T-helper 1 cell (primary cell): ENCODE measurements at regions not wholly inside any gene's neighbourhood (a gene's known extent, or its start where the extent isn't known, plus 50 kb on each side); places are given as distances from the start of the nearest gene placed in this dataset.
"Not testable (repeated sequence)": the region's sequence is repeated elsewhere in the genome, so short reads cannot be mapped to it uniquely, and the experiment has no call there.

Experiments
- DNase-seq, 5 donors: peaks; one replicate each; pipeline ENCODE4 v3.0.0-alpha.2; 2012 to 2020

DNA sequence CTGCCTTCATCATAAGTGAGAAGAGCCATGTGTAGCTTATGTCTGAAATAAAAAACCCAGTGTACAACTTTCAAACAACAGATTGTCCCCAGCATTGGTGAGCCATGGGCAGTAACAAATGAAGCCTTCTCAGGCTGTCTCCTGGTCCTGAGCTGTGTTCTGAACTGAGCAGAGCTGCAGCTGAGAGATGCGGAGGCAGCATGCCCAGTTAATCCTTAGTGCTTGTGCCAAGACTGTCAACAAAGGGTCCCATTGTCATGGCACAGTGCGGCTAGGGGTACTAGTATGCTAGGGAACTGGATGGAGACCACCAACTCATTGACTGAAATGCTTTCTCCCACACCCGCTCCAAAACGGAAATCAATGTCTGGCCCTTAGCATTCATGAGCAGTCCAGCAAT is 154.3 kb downstream of the RMST start:
- no peak for DNase-seq

DNA sequence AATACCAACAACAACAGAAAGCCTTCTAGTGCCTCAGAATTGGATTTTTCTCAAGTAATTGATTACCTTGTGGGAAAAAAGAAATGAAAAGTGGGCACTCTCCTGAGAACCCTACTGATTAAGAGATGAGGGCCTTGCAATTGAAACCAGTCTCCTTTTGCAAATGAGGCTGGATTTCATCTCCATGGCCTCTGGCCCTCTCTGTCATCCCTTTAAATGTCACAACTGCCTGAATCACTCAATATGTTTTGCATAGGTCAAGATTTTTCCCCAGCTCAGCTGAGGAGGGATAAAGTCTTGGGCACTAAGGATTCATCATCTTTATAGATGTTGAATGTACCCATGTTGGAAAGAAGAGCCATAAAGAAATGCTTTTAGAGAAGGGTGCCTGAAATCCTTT is 166.4 kb downstream of the RMST start:
- DNase-seq: no peak

DNA sequence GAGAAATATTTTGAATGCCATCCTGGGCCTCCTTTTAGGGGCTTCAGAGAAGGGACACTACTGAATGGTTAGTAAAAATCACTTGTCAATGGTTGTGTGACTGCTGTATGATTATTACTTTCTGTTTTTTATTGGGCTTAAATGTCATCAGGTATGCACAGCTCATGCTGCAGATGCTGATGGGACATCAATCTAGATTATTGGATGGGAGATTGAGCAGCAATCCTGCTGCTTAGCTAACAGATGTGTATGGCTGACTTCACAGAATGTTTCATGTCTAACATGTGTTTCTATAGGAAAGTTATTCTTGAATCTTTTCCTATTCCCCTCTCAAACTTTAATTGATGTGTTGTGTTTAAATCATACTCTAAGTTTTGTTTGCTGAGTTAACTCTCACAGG is 166.8 kb downstream of the RMST start:
- no peak for DNase-seq

DNA sequence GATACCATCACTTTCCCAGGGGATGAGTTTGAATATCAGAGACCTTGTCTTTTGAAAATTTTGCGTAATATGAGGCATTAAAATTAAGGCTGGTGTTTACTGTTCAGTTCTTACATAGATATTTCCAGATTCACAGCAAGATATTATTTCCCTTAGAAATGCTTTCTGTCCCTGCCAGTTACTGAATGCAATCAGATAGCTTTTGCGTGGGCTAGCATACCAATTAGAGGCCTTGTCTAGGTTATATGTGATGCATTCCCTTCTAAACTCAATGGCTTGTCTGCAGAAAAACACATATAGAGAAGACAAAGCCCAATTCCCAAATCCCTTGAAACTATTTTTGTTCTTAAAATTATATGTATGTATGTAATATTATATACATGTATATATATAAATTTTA is 167.8 kb downstream of the RMST start:
- DNase-seq: no peak

DNA sequence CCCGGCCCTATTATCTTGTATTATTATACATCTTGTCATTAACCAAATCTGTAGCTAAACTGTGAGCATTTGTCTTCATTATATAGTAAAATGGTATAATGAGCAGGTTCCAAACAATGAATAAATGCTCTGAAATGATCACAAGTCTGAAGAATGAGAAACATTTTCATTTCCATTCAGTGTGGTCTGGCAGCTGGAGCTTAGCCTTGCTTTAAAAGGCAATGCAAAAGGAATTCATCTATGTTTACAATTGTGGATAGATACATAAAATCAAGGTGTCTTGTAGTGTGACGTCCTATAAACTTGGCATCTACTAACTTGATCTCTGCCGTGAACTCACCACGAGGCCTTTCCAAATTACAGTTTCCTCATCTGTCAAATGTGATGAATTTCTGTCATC is 168.3 kb downstream of the RMST start:
- no peak for DNase-seq

DNA sequence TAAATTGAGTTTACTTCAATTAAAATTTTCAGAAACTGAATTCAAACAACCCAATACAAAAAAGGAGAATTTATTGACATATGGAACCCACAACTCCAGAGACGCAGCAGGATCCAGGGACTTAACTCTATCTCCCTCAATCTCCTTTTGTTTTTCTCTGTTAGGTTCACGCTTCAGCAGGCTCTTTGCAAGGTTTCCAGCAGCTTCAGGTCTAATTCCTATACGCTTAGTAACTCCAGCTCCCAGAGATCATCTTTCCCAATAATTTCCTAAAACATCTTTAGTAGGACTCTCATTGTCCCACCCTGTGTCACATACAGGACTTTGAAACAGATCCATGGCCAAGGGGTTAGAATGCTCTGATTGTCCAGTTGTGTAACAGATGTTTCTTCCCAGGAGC is 175.2 kb downstream of the RMST start:
- no peak for DNase-seq

GRCh38 chr12:97638739-97639138 is 176.1 kb downstream of the RMST start:
- DNase-seq: no peak

GRCh38 chr12:97639702-97640101 is 177.1 kb downstream of the RMST start:
- DNase-seq: no peak

DNA sequence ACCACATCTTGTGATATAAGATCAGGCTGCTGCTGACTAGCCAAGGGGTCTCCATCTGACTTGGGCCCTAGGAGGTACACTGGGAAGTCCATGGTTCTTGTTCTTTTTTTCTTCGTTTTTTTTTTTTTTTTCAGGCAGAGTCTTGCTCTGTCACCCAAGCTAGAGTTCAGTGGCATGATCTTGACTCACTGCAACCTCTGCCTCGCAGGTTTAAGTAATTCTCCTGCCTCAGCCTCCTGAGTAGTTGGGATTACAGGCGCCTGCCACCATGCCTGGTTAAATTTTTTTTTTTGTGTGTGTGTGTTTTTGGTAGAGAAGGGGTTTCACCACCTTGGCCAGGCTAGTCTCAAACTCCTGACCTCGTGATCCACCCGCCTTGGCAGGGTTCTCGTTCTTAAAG is 178.2 kb downstream of the RMST start:
- no peak for DNase-seq

GRCh38 chr12:97642911-97643310 is 180.3 kb downstream of the RMST start:
- DNase-seq: no peak

GRCh38 chr12:97643924-97644323 is 181.3 kb downstream of the RMST start:
- DNase-seq: no peak

DNA sequence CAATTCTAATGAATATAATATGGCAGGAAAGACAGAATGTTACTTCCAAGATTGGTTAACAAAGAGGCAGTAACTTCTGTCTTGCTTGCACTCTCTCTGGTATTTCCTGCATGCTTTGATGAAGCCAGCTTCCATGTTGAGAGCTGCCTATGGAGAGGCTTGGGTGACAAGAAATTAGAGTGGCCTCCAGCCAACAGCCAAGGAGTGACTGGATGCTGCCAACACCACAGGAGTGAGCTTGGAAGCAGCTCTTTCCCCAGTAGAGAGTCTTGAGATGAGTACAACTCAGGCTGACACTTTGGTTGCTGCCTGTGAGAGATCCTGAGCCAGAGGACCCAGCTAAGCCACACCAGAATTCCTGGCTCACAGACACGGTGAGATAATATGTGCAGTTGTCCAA is 183.1 kb downstream of the RMST start:
- no peak for DNase-seq

DNA sequence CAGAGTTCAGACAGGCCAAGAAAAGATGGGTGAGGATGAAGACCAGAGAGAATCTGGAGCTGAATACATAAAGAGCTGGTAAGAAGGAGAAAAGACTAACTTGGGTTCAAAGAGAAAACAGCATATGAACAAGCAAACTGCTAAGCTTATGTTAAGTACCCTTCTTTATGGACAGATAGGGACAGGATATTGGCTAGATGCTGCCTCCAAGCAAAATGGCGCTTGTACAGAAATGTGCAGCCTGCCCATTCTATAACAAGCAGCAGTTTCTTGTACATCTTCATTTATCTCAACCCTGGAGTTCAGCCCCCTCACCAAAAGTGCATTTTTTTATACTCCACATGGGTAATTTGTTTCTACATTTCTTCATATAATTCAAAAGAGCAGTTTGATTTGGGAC is 184.5 kb downstream of the RMST start:
- no peak for DNase-seq

DNA sequence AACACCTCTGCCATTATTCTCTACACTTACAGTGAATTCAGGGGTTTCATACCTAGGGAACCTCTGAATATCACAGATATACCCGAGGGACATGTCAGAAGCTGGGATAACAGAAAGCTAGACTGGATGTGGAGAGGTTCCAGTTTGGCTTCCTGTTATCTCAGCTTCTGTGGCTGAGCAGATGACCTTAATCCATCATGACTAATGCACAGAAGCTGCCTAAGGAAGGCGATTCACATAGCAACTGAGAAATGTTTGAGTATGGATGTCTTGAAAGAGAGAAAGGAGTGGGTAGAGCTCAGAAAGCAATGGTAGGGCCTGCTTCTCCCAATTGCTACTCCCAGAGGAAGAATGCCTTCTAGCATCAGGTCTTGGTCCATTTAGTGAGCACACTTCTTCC is 187.6 kb downstream of the RMST start:
- DNase-seq: no peak

GRCh38 chr12:97656548-97656947 is 193.9 kb downstream of the RMST start:
- DNase-seq: not testable (repeated sequence)

DNA sequence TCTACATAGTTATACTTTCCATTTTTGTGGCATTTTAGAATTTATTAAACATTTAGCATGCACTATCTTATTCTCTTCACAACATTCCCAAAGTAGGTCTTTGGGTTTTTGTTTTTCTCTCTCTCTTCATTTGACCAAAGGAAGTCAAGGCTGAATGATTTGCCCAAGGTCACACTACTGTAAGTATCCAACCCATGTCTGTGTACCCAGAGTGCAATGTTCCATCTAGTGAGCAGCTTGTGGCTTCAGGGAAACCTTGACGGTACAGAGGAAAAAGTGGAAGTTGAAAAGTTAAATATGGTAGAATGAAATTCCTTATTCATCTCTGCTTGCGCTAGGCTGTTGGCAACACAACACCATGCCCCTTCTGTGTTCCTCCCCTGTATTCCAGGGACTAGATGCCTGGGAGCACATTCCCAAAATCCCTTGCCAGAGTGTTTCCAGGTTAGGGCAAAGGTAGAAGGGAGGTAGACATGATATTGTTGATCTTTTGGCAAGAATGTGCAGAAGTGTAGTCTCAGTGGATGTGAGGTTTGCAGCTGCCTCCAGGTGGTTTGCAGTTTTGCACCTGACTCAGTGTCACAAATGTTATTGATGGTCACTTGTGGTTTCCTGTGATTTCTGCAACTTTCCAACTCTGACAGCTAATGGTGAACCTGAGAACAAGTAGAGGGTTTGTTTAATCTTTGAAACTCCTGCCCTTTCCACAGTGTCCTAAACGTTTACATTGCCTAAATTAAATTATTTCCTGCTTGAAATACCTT is 196.7 kb downstream of the RMST start:
- DNase-seq: no peak

DNA sequence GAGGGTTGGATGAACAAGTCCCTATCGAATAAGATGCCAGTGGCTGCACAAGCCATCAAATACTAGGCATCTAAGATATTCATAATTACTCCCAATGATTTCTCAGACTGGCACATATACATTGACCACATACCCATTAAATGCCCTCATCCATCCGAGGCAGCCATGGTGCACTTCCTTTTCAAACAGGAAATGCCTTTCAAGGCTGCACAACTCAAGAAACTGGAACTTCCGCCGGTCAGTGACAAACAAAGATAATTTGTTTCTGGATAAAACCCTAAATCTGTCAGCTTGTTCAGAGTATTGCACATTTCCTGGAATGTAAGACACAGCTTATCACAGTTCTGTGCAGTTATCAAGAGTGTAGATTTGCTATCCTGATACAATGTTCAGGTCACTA is 203.7 kb downstream of the RMST start:
- DNase-seq: no peak

- DNase-seq: no peak
Measured at GRCh38 chr12:97672870-97673269, 210.3 kb downstream of the RMST start.

DNA sequence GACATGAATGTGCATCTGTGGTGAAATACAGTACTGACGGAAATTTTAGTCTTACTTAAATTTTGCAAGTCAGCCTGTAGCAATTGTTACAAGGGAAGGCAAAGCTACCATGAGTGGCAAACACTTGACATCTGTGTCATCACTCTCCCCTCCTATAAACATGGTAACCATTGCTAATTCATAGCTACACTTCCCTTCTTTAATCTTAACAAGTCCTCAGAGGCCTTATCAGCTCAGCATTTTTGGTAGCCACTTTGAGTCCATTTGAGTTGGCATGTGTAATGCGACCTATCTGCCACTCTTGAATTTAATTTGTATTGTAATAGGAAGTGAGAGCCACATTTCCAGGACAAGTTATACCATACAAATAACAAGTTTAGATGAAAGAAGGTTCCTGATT is 218.1 kb downstream of the RMST start:
- no peak for DNase-seq

DNA sequence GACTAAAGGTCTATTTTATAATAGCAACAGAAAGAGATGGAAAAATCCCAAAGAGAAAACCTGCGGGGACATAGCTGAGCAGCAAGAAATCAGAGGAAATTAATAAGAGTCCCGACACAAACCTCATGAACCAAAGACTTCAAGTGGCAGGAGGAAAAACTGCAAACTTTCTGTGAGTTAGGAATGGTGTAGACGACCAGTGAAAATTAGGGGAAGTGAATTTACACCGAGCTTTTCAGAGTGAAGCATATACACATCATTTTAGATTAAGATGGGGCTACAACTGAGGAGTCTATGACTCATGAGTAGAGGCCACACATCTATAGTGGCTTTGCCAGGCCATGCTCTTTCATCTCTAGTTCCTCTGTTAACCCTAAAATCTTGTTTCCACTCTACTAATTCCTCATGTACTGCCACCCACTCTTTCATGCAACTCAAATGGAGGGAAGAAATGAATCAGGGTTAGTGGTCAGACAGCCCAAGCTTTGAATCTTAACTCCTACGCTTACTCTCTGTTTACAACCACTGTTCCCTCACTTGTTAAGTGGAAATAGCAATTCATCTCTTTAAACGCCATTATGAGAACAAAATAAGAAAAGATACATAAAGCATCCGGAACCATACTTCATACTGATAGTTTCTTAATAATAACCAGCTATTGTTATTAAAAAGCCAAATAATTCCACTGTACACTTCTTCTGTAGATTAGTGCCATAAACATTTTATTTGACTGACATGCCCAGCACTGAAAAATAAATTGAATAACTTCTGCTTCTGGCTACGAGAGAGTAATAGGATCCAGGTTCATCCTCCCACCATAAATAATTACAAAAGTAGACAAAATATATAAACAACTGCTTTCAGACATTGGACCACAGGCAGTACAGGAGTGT is 219.3 kb downstream of the RMST start:
- DNase-seq: no peak

DNA sequence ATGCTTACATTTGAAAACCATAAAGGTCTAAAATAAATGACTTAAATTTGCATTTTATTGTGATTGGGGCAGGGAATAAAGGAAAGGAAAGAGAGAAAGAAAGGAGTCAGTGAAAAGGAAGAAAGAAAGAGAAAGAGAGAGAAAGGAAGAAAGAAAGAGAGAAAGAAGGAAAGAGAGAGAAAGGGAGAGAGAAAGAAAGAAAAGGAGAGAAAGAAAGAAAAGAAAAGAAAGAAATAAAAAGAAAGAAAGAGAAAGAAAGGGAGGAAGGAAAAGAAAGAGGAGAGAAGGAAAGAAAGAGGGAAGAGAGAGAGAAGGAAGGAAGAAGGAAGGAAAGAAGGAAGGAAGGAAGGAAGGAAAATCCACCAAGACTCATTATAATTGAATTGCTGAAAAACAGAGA is 222.8 kb downstream of the RMST start:
- no peak for DNase-seq

- no peak for DNase-seq
Measured at GRCh38 chr12:97701901-97702300, 239.3 kb downstream of the RMST start.

DNA sequence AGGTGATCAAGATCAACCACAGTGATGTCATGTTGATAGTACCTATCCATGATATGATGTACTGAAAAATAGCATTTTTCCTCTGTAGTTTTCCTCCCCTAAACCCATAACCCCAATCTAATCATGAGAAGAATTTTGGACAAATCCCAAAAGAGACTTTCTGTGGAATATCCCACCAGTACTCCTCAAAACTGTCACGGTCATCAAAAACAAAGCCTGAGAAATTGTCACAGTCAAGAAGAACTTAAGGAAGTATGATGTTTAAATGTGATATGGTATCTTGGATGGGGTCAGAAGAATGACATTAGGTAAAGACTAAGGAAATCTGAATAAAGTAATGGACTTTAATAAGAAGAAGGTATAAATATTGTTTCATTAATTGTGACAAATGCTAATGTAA is 248.8 kb downstream of the RMST start:
- DNase-seq: no peak

DNA sequence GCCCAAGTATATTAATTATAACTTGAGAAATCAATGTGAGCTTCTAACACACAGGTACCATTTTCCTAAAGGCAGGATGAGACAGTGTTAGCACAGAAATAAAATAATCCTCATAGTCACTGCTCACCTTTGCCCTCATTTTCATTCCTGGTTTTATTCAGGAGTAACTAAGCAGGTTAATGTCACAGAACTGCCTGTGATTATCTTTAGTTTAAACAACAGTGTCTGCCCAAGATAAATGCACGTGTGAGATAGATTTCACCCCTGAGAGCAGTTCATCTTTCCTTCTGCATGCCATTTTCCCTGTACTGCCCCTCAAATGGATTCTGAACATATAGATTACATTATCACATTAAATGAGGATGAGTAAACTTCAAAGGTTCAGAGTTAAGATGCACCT is 250.7 kb downstream of the RMST start:
- DNase-seq: no peak
